Activated B cell treated with CpG ODN at 0.5 μM for 24 hours (primary cell): ENCODE measurements at regions not wholly inside any gene's neighbourhood (a gene's known extent, or its start where the extent isn't known, plus 50 kb on each side); places are given as distances from the start of the nearest gene placed in this dataset.

Source experiments
- ATAC-seq: fragments of 200-7000 bp; cut with Tn5 transposase; one replicate; pipeline ENCODE4 v1.10.0; 2021; ENCODE audit warnings: low read depth, mild to moderate bottlenecking, moderate library complexity
- CTCF ChIA-PET: fragments of 350-600 bp; sonication (Branson Sonifier 250); formaldehyde crosslinking; loops from one replicate; lab custom pipeline; 2021; ENCODE audit warnings: antibody characterized with exemption; lab: Charles Lee
- POLR2A ChIA-PET: fragments of 350-600 bp; sonication (Branson Sonifier 250); formaldehyde crosslinking; loops from one replicate; lab custom pipeline; 2021; ENCODE audit warnings: antibody characterized with exemption; lab: Charles Lee
- DNase-seq: peaks from one replicate; pipeline ENCODE4 v3.0.0; 2022
- H3K27ac Mint-ChIP-seq: one replicate; pipeline ENCODE4 v1.8.0; 2020; ENCODE audit warnings: mixed read lengths
- H3K27me3 Mint-ChIP-seq: one replicate; pipeline ENCODE4 v1.8.0; 2021; ENCODE audit warnings: mixed read lengths
- H3K36me3 Mint-ChIP-seq: one replicate; pipeline ENCODE4 v1.8.0; 2021; ENCODE audit warnings: low read depth, mixed read lengths
- H3K4me1 Mint-ChIP-seq: one replicate; pipeline ENCODE4 v1.8.0; 2021; ENCODE audit warnings: mixed read lengths
- H3K4me3 Mint-ChIP-seq: one replicate; pipeline ENCODE4 v1.8.0; 2020; ENCODE audit warnings: mild to moderate bottlenecking, mixed read lengths
- H3K9me3 Mint-ChIP-seq: one replicate; pipeline ENCODE4 v1.8.0; 2020; ENCODE audit warnings: mixed read lengths
- CTCF ChIP-seq: fragments of 200-600 bp; IDR thresholded peaks from one replicate; pipeline ENCODE4 v1.8.0; 2022; ENCODE audit warnings: antibody characterized with exemption, mild to moderate bottlenecking
- intact Hi-C: fragments of 100-400 bp; cut with micrococcal nuclease; formaldehyde crosslinking; loops from one replicate; pipeline ENCODE4 v1.15.1; 2024

DNA sequence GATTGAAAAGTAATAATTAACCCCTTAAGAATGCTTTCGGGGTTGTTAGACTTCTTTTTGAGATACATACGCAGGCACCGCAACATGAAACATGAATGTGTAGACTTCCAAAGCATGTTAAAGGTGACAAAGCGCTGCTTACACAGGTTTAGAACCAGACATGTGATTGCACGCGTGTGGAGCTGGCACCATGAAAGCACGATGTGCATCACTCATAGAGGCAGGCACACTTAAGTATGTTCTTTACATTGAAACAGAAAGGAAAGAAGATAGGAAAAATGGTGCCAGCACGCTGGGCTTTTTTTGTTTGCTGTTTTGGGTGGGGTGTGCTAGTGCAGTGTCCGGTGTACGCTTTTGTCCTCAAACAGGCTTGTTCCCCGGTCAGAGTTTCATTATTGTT, 83.6 kb upstream of the PPARA start:
- TF ChIP-seq CTCF, result no peak
- Mint-ChIP-seq H3K27ac (peak overlapping the region; percentile 25), H3K4me1 (peaks cover 32% of the 10 kb centered on the region), H3K36me3 (peaks cover 6% of the 10 kb centered on the region), H3K9me3 (no peaks in the 10 kb centered on the region), H3K4me3 (no peak overlapping the region), H3K27me3 (no peaks in the 10 kb centered on the region)
- ChIA-PET POLR2A (interaction anchor here (1.3 kb wide), 1 partner anchor 12 kb away, joined by 5 read pairs; no protein-coding TSS in a partner anchor), CTCF (no interaction called here)
- intact Hi-C loops, result no loop called here
- DNase-seq (no peak), ATAC-seq (no peak)

DNA sequence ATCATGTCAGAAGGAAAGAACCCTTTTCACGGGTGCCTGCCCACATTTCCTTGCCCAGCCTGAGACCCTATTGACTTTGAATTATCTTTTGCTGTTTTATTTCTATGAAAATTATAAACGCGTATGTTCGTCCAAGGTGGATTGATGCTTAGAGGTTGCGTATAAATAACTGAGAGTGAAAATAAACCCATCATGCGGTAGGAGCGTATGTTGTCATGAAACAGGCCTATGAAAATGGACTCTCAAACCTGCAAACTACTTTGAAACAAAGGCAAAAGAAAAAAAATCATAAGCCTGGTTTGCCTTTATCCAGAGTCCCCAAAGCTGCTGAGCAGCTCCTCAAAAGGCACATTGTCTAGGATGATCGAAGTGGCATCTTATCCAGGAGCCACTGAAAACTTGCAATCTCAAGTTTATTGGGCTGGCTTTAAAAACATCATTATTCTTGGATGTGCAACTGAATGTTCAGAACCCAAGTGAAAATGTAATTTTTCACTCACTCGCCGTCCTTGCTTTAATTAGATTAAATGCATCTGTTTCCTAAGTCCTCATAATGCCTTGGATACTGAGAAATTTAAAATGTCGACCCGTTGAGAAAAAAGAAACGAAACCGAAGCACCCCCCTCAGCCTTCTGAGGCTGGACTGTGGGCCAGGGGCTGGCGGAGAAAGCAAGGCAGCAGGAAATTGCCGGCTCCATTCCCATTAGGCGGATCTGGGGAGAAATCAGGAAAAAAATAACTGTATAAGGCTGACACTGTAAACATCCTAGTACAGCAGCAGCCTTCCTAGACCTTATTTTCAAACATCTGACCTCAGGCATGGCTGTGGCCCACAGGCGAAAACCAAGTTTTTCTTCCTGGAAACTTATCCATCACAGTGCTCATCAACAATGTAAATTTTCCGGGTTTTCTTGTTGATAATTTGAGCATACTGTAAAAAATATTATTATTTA, 82.9 kb upstream of the PPARA start:
- Mint-ChIP-seq H3K27me3 (no peaks in the 10 kb centered on the region), H3K9me3 (no peaks in the 10 kb centered on the region), H3K4me1 (peaks cover 30% of the 10 kb centered on the region), H3K27ac (peak overlapping the region; percentile 25), H3K36me3 (peaks cover 3% of the 10 kb centered on the region), H3K4me3 (no peak overlapping the region)
- DNase-seq (no peak), ATAC-seq (no peak)
- intact Hi-C loops, result loop anchor here (2.0 kb wide), 1 partner anchor 31 kb away; no protein-coding TSS in a partner anchor
- ChIA-PET CTCF (no interaction called here), POLR2A (no interaction called here)
- no peak for TF ChIP-seq CTCF

DNA sequence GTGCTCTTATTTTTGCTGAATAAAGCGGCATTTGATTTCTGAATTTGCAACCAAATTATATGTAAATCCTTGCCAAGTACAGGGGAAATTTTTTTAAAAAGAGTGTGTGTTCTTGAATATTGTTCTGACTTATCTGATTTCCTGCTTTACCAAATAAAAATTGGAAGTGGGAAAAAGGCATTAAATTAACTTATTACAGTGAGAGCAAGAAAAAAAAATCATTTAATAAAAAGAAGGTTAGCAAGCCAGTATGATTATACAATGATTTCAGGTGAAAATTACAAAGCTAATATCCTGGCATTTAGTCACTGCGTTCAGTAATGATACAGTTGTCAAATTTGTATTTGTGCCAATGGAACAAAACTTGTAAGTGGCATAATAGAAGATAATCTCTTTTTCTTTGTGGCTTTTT, 82.1 kb upstream of the PPARA start:
- Mint-ChIP-seq H3K4me1 (peaks cover 29% of the 10 kb centered on the region), H3K36me3 (peaks cover 5% of the 10 kb centered on the region), H3K9me3 (no peaks in the 10 kb centered on the region), H3K27ac (no peak overlapping the region), H3K27me3 (no peaks in the 10 kb centered on the region), H3K4me3 (no peak overlapping the region)
- no peak for TF ChIP-seq CTCF
- ChIA-PET POLR2A (interaction anchor here (1.5 kb wide), 1 partner anchor 22 kb away, joined by 4 read pairs; no protein-coding TSS in a partner anchor), CTCF (no interaction called here)
- DNase-seq, result no peak
- intact Hi-C loops, result loop anchor here (2.0 kb wide), 1 partner anchor 31 kb away; no protein-coding TSS in a partner anchor
- no peak for ATAC-seq

DNA sequence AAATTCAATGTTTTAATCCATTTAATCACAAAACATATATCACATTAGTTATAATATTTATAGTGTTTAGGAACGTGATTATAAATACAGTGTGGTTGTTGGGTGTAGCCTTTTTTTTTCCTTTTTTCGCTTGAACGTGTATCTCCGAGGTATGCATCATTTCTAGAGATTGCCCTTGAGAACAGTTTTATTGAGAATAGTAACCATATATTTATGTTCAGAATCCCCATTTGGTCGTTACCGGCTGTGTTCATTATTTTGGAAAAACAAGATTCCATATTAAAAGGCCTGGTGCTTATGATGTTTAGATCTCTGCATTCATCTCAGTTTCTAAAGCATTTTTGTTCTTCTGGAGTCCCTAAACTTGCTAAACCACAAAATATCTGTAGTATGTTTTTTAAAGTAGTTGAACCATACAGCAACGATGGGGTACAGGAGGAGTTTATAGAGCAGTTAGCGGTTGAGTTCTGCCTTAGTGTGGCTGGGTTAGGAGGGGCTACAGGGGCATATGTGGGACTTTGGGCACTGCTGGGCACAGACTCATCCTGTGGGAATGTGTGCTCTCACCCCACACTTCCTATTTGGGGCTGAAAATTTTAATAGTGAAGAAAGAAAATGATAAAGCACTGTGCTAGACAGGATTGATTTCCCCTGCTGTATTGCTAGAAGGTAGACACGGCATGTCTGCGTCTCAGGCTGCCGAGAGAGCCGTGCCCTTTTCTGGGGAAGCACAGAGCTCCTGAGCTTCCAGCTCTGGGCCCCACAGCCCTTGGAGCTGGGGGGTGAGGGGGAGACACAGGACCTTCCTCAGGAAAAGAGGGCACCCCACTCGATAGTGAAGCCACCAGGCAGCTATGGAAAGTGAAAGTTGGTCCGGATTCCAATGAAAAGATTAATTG, 81.5 kb upstream of the PPARA start:
- ATAC-seq, result no peak
- no peak for TF ChIP-seq CTCF
- ChIA-PET CTCF (interaction anchor here (1.0 to 1.3 kb wide), 3 partner anchors 32 to 63 kb away, joined by 3 to 5 read pairs (median 5); no protein-coding TSS in a partner anchor), POLR2A (interaction anchor here (0.5 to 2.8 kb wide), 10 partner anchors 13 to 267 kb away, joined by 3 to 79 read pairs (median 4); partner anchors contain the start of gene TRMU)
- Mint-ChIP-seq H3K27ac (peak overlapping the region; percentile 85), H3K9me3 (no peaks in the 10 kb centered on the region), H3K4me3 (peak overlapping the region; percentile 83), H3K36me3 (peaks cover 3% of the 10 kb centered on the region), H3K4me1 (peaks cover 28% of the 10 kb centered on the region), H3K27me3 (no peaks in the 10 kb centered on the region)
- DNase-seq, result no peak
- intact Hi-C loops, result loop anchor here (1.0 to 2.0 kb wide), 2 partner anchors 11 to 32 kb away; no protein-coding TSS in a partner anchor
